HG03039 (cell line): ENCODE measurements at regions not wholly inside any gene's neighbourhood (a gene's known extent, or its start where the extent isn't known, plus 50 kb on each side); places are given as distances from the start of the nearest gene placed in this dataset.
"Not testable (repeated sequence)": the region's sequence is repeated elsewhere in the genome, so short reads cannot be mapped to it uniquely, and the experiment has no call there.

ENCODE experiments used
- ATAC-seq: cut with Tn5 transposase; IDR thresholded peaks from one replicate; pipeline ENCODE4 v1.9.1; 2021; ENCODE audit warnings: mild to moderate bottlenecking, moderate library complexity; ENCODE audit not compliant: unreplicated experiment

DNA sequence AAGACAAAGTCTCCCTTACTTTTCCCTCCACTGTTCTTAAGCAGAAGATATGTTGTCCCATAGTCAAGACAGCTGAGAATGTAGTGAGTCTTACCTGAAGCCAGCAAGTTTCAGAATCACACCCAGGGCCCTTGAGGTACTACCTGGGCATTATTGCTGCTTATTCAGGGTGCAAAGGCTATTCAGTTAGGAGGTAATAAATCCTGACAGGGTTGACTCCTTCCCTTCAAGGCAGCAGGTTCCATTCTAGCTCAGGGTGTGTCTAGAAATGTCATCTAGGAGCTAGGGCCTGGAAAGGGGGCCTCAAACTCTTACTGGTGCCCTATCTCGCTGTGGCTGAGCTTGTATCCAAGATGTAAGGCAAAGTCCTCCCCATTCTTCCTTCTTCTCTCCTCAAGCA, 259.0 kb downstream of the FAT4 start:
- ATAC-seq, result no peak

DNA sequence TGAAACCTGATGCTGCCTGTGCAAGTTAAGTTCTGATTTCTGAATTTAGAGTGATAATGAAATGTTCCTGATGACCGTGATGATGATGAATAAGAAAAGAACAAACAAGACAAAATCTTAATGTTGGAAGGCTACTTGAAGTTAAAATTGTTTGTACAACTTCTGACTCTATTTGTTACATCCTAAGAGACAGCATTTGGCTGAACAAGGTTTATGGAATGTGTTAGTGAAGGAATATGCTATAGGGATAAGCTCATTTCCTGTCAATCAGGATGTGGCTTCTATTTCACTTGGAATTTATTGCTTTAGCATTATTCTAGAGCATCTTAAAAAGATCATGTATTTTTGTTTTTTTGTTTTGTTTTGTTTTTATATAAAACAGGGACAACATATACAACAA, 267.5 kb downstream of the FAT4 start:
- no peak for ATAC-seq

DNA sequence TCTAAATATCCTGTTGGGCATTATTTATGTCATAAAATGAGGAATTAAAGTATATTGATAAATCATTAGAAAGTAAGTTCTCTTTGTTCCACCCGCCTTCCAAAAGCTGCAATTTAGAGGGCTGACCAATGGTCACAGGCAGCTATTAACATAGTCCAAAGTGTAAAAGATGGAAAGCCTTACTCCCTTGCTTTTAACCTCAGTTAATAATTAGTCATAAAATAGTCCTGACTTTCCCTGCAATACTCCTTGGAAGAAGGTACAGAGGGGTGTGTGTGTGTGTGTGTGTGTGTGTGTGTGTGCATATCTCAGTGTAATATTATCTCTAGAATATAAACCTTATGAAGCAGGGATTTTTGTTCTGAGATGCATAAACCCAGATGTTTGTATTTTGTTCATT, 275.4 kb downstream of the FAT4 start:
- ATAC-seq, result no peak

DNA sequence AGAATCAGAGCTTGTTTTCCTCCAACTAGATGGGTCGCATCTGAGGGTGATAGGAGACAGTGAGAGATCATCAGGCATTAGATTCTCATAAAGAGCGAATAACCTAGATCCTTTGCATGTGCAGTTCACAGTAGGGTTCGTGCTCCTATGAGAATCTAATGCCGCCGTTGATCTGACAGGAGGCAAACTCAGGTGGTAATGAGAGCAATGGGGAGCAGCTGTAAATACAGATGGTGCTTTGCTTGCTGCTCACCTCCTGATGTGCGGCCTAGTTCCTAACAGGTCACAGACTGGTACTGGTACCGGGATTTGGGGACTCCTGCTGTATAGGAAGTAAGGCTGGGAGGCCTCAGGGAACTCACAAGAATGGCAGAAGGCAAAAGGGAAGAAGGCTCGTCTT, 276.5 kb downstream of the FAT4 start:
- ATAC-seq, result no peak

DNA sequence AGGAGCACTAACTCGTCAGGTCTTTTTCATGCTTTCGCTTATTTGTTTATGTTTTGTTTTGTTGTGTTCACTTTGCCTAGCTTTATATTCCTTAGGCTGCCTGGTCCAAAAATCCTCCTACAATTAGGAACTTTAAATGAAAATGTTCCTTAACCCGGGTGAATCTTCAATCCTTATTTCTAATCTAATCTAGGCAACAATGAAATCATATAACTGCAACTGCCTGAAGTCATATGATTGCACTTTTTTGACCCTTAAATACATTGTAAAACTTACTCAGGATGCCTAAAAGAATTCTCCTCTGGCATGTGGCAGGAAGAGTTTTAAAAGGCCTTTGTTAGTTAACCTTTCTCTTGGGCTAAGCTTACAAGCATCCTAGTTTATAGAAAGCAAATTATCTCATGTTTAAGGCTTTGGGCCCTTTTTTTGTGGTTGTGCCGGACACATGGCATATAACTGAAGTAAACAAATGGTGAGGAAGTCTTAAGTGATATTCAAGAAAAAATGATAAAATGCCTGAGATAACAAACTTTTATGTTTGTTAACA, 279.4 kb downstream of the FAT4 start:
- no peak for ATAC-seq

DNA sequence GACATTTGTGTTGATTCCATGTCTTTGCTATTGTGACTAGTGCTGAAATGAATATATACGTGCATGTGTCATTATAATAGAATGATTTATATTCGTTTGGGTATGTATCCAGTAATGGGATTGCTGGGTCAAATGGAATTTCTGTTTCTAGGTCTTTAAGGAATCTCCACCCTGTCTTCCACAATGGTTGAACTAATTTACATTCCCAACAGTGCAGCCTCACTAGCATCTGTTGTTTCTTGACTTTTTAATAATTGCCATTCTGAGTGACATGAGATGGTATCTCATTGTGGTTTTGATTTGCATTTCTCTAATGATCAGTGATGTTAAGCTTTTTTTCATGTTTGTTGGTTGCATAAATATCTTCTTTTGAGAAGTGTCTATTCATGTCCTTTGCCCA, 291.2 kb downstream of the FAT4 start:
- not testable (repeated sequence) for ATAC-seq

DNA sequence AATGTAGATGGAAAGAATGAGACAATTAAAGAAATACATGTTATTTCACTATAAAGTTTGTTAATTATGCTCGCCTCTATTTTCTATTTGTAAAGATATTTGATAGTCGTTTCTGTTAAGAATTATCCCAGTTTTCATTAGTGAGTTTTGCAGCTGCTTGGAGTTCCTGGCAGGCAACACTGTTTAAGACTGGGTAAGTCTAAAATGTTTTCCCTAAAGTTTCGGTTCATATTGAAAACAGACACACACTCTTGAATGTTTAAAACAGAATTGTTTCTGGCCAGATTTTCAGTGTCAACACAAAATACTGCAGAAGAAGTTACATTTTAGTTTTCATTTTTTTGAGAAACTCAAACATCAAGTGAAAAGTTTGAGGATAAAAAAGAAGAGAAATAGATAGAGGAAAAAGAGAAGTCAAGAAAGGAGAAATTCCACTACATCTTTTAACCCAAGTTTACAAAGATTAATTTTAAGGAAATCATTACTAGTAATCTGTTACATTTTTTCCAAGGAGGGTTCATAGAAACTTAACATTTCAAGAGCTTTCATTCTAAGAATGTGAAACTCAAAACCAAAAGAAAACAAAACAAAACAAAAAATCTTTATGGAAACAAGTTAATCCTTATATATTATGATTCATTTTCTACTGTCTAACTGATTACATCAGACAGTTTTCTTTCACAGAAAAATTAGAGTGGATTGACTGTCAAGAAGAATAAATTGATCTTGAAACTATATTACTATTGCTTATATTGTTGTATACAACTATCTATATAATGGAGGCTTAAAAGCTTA, 305.5 kb downstream of the FAT4 start:
- ATAC-seq, result no peak

DNA sequence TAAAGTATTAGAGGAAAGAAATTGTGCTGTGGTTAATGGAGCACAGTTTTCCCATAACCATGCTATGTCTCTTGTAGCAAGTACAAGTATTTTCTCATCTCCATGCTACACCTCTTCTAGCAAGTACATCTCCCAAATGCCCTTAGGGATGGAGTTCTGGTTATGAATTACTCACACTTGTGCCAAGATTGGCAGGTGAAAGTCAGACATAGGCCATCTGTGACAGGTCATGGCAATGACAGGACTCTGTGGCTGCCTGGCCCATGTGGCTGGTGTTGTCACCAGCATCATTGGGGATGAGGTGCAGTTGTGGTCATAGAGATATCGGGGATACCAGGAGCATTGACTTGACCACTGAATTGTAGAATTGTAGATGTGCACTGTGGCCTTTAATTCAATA, 310.2 kb downstream of the FAT4 start:
- no peak for ATAC-seq

DNA sequence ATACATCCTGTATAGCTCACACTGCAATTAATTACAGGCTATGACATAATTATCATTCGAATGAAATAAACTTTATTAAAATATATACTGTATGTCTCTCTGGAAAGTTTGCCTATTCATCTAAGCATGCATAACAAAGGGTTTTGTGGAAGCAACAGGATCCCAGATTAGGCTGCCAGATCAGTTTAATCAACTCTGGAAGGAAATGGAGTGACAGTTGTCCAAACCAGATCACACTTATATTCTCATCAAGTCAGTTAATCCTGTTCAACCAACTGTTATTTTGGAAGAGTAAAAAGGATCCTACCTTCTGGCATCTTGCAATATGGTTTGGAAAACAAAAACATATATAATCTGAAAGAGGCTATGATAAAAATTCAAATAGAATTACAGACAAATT, 312.2 kb downstream of the FAT4 start:
- ATAC-seq, result no peak

DNA sequence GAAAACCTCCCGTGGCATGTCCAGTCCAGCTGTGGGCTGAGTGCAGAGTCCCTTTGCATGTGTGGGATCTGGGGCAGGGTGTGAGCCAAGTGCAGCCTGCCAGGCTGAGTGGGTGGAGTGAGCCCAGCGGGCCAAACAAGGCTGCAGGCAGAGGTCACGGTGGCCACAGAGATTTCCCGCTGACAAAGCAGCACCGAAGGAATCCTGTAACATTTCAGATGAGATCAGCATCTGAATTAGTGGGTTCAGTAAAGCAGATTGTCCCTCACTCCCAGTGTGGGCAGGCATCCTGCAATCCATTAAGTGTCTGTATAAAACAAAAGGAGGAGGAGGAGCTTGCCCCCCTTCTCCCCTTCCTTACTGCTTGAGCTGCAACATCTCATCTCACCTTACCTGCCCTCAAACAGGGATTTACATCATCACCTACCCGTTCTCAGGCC, 324.4 kb downstream of the FAT4 start:
- ATAC-seq, result no peak

DNA sequence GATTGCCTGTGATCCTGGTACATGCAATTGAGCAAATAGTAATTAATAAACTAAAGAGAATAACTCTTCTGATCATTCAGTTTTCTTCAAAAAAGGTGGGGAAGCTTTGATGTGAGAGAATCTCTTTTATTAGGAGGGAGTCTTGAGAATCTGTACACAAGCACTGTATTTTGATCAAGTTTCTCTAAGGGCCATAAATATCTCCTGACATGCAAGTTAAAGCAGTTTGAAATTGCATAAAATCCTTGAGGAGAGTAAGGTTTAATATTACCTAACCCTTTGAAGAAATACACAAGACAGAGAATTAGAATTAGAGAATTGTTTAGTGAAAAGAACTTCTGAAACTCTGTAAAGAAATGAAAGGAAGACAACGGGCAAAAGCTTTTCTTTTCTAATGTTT, 326.9 kb downstream of the FAT4 start:
- no peak for ATAC-seq

DNA sequence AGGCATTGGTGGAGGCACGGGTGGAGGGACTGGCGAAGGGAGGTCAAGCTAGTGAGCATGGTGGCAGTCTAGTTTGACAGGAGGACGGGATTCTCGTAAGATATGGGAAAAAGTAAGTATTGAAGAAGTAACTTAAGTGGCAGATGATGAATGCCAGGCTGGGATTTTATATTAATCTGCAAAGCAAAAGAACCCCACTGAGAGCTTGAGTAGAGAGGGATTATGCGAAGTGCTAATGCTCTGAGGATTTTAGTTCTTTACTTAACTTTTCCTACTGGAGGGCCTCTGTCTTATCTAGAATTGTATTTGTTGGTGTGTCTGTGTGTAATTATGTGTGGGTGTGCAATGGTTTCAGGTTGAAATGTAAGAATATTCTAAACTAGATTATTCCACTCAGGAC, 327.9 kb downstream of the FAT4 start:
- no peak for ATAC-seq

DNA sequence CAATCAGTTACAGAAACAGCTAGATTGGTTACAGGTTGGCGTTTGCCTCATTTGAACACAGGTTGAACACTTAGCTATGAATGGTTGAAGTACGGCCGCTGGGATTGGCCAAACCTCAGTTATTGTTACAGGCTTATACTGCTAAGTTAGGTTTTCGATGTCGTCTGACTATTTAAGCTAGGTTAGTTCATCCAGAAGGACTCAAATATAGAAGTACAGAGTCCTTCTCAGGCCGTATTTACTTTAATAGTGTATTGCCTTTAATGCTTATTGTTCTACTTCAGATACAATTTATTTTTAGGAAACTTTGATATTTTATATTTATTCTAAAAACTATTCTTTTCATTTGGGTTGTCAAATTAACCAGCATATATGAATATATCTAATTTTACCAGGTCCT, 334.7 kb downstream of the FAT4 start:
- no peak for ATAC-seq

DNA sequence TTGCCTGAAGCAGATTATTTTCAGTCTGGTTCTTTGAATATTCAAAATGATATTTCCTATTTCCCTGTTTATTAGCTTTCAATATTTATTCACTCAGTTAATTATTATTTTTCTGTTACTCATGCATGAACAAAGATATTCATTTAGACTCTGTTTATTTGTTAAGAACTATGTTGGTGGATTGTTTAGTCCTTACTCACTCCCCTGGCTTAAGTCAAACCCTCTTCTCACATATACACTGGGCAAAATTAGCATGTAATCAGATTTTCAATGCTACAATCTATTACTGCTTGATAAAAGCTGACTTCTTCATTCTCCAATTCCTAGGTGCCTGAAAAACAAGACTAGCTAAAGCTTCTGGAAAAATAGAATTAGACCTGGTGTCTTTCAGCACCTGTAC, 335.8 kb downstream of the FAT4 start:
- no peak for ATAC-seq

DNA sequence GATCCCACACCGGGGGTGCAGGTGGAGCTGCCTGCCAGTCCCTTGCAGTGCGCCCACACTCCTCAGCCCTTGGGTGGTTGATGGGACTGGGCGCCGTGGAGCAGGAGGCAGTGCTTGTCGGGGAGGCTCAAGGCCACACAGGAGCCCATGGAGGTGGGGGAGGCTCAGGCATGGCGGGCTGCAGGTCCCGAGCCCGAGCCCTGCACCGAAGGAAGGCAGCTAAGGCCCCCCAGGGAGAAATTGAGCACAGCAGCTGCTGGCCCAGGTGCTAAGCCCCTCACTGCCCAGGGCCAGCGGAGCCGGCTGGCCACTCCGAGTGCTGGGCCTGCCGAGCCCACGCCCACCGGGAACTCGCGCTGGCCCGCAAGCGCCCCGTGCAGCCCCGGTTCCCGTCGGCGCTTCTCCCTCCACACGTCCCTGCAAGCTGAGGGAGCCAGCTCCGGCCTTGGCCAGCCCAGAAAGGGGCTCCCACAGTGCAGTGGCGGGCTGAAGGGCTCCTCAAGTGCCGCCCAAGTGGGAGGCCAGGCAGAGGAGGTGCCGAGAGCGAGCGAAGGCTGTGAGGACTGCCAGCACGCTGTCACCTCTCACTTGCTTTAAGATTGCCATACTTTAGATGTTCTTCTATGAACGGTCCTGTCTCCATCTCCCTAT, 337.1 kb downstream of the FAT4 start:
- not testable (repeated sequence) for ATAC-seq

DNA sequence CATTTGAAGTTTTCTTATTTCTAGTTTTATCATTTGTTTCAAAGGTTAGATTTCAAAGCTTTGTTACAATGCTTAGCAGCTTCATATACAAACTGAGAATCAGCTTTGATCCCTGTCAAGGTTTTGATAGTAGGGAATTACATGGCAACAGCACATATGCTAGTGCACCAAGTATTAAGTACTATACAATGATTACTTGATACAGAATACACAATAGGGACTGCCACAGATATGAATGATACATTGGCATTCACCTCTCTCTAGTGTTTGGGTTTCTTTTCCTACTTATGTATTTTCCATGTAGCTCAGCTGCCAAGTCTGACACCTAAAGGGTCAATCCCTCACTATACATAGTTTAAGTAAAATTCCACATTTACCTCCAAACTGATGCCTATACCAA, 344.0 kb downstream of the FAT4 start:
- no peak for ATAC-seq

DNA sequence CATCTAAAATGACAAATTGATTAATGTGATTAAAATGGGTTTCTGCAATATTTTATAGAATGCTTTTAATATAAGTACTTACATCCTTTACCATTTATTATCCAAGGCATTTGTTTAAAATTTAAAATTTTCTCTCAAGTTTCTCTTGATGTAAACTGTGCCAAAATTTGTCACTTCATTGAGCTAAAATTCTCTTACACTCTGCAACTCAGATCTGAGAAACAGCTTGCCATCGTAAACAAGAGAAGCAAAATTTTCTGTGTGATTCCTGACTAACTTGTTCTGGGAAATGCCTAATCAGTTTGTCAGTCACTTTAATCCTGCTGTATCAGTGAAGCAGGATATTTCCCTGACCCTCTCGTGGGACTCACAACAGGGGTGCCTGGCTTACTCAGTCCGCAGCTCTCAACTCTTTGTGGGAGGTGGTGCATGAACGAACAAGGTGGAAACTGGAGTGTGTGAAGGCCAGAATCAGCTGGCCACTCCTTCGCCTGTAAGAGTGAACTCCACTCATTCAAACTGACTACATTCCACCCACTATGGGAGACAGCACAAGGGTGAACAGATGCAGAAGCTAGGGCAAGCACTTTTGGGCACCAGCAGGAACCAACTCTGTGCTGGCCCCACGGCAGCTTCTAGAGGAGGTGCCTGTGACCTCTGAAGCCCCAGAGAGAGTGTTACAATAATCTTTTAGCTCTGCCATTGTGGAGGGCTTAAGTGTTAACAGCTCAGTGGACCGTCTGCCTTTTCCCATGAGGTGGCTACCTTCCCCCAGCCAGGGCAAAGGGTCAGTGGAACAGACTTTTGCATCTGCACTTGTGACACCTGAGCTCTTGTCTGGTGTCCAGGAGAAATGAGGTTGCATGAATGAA, 349.4 kb downstream of the FAT4 start:
- no peak for ATAC-seq

DNA sequence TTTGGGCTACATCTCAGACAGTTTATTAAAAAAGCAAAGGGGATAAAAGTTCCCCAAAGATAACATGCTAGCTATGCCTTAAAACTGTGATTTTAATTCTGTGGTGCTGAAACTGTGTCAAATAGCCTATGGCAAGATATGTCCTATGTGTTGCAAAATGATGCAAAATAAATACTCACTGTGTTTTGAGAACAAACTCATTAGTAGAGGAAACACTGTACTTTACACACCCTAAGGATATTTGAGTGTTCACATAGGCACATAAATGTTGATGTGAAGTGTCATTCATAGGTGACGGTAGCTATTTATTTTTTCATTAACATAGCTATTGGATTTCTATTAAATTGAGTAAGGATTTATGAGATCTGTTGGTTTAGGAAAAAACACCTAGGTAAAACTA, 351.9 kb downstream of the FAT4 start:
- no peak for ATAC-seq

DNA sequence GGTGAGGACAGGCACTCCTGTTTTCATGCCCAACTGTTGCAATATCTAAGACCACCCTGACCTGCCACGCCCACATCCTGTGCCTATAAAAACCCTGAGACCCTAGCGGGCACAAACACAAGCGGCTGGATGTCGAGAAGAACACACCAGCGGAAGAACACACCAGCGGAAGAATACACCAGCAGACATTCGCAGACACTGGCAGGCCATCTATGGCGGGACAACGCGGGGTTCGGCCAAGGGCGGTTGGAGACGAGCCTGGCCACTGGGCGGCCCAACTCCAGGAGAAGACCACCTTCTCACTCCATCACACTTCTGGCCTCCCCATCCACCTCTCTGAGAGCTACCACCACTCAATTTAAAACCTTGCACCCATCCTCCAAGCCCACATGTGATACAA, 361.4 kb downstream of the FAT4 start:
- no peak for ATAC-seq

DNA sequence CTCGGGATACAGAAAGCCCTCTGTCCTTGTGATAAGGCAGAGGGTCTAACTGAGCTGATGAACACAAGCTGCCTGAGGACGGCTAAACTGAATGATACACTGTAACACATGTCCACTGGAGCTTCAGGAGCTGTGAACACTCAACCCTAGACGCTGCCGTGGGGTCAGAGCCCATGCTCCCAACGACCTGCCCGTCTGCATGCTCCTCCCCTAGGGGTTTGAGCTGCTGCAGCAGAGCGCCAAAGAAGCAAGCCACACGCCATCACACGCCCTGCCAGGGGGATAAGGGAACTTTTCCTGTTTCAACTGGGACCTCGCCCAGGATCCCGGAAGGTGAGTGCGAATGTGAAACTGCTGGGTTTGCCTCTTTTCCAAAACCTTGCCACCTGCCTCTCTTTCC, 361.8 kb downstream of the FAT4 start:
- ATAC-seq, result no peak

DNA sequence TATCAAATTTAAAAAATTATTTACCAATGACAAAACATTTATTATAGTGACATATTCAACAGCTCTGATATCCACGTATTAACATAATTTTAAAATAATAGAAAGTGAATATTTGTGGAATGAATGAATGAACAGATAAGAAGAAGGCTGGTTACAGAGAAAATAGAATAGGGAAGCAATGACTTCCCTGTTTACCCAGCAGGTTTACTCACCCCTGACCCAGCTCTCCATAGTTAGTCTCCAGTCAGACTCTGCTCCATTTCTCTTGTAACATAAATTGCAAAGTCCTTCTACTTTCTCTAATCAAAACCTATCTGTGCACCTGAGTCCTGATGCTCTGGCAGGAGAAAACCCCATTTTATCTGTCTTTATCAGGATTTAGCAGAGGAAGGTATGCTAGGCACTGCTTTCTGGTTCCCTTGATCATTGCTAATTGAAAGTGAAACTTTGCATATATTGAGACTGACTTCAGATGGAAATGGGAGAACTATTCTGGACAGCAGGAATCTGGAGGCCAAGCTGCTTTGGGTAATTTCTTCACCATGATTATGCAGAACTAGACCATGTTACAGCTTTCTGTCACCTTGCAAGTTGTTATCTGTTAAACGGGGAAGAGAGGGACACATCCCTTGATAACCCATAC, 363.0 kb downstream of the FAT4 start:
- ATAC-seq, result no peak
